Natural killer cell (primary cell): ENCODE measurements at regions not wholly inside any gene's neighbourhood (a gene's known extent, or its start where the extent isn't known, plus 50 kb on each side); places are given as distances from the start of the nearest gene placed in this dataset.

Source experiments
- ATAC-seq, 3 donors: fragments of 150-1000 bp in 2 of 3; fragments of 200-7000 bp in 1 of 3; cut with Tn5 transposase; 1 replicate in 1 of 3; 2 replicates in 2 of 3; pipeline ENCODE4 v1.10.0; 2021; ENCODE audit warnings: mild to moderate bottlenecking in 2 of 3, moderate library complexity in 2 of 3
- DNase-seq, 2 donors: peaks; one replicate each; pipeline versions ENCODE4 v3.0.0 to v3.0.0-alpha.2; 2013 to 2021; ENCODE audit warnings: mixed read lengths in 1 of 2
- H3K27ac ChIP-seq: one replicate; pipeline ENCODE4 v1.5.1; 2013; ENCODE audit warnings: mild to moderate bottlenecking, low read length
- H3K27me3 ChIP-seq: one replicate; pipeline ENCODE4 v1.6.1; 2013; ENCODE audit warnings: low read length; ENCODE audit not compliant: control insufficient read depth, insufficient read depth
- H3K36me3 ChIP-seq: one replicate; pipeline ENCODE4 v1.6.1; 2013; ENCODE audit warnings: low read length; ENCODE audit not compliant: control insufficient read depth, insufficient read depth
- H3K4me1 ChIP-seq: one replicate; pipeline ENCODE4 v1.6.1; 2013; ENCODE audit warnings: low read length; ENCODE audit not compliant: control insufficient read depth, insufficient read depth
- H3K4me3 ChIP-seq: one replicate; pipeline ENCODE4 v1.5.1; 2013; ENCODE audit warnings: low read length
- H3K9me3 ChIP-seq: one replicate; pipeline ENCODE4 v1.6.1; 2013; ENCODE audit warnings: low read length; ENCODE audit not compliant: control insufficient read depth, insufficient read depth
- H3K27ac Mint-ChIP-seq, 2 donors: one replicate each; pipeline ENCODE4 v1.8.0; 2022; ENCODE audit warnings: mild to moderate bottlenecking in 2 of 2, mixed read lengths in 2 of 2, moderate library complexity in 1 of 2
- H3K27me3 Mint-ChIP-seq, 2 donors: one replicate each; pipeline ENCODE4 v1.8.0; 2022; ENCODE audit warnings: low read depth in 2 of 2, mixed read lengths in 2 of 2
- H3K36me3 Mint-ChIP-seq: one replicate; pipeline ENCODE4 v1.8.0; 2022; ENCODE audit warnings: mixed read lengths
- H3K4me1 Mint-ChIP-seq, 2 donors: one replicate each; pipeline ENCODE4 v1.8.0; 2022; ENCODE audit warnings: mixed read lengths in 2 of 2
- H3K4me3 Mint-ChIP-seq: one replicate; pipeline ENCODE4 v1.8.0; 2022; ENCODE audit warnings: mild to moderate bottlenecking, moderate library complexity, mixed read lengths
- H3K9me3 Mint-ChIP-seq, 2 donors: one replicate each; pipeline ENCODE4 v1.8.0; 2022; ENCODE audit warnings: mixed read lengths in 2 of 2
- WGBS: methylation state at CpG from one replicate; pipeline ENCODE4 v1.1.7; 2013; ENCODE audit warnings: missing lambda C conversion rate; ENCODE audit not compliant: insufficient coverage; 5-methylcytosine and 5-hydroxymethylcytosine counted together
- intact Hi-C: fragments of 100-400 bp; cut with micrococcal nuclease; formaldehyde crosslinking; loops from one replicate; pipeline ENCODE4 v1.14.2; 2022
- TF ChIP-seq, protein P1 (sequence below): fragments of 200-600 bp; IDR thresholded peaks from one replicate; pipeline ENCODE4 v1.8.0; 2022; ENCODE audit warnings: antibody characterized with exemption

- Mint-ChIP-seq H3K36me3 (no peaks in the 10 kb centered on the region), H3K9me3 (peaks cover 3 to 4% of the 10 kb centered on the region in 2 donors), H3K4me3 (no peak overlapping the region), H3K27ac (no peak overlapping the region), H3K27me3 (no peaks in the 10 kb centered on the region), H3K4me1 (no peaks in the 10 kb centered on the region)
- TF ChIP-seq, protein P1, sequence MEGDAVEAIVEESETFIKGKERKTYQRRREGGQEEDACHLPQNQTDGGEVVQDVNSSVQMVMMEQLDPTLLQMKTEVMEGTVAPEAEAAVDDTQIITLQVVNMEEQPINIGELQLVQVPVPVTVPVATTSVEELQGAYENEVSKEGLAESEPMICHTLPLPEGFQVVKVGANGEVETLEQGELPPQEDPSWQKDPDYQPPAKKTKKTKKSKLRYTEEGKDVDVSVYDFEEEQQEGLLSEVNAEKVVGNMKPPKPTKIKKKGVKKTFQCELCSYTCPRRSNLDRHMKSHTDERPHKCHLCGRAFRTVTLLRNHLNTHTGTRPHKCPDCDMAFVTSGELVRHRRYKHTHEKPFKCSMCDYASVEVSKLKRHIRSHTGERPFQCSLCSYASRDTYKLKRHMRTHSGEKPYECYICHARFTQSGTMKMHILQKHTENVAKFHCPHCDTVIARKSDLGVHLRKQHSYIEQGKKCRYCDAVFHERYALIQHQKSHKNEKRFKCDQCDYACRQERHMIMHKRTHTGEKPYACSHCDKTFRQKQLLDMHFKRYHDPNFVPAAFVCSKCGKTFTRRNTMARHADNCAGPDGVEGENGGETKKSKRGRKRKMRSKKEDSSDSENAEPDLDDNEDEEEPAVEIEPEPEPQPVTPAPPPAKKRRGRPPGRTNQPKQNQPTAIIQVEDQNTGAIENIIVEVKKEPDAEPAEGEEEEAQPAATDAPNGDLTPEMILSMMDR, result no peak
- Histone ChIP-seq H3K27me3 (no peaks in the 10 kb centered on the region), H3K4me1 (no peaks in the 10 kb centered on the region), H3K9me3 (no peaks in the 10 kb centered on the region), H3K4me3 (no peak overlapping the region), H3K36me3 (no peaks in the 10 kb centered on the region), H3K27ac (no peak overlapping the region)
- DNase-seq (no peak), ATAC-seq (no peak)
- intact Hi-C loops, result no loop called here
- WGBS, result 67% methylated on average over 1 of the region's 1 CpG
These were observed 342.4 kb downstream of the RASEF start for GRCh38 chr9:82720515-82720914.

- no peaks in the 10 kb centered on the region for H3K4me1 ChIP-seq
- Mint-ChIP-seq H3K9me3 (peaks cover 3 to 4% of the 10 kb centered on the region in 2 donors), H3K4me3 (no peak overlapping the region), H3K4me1 (no peaks in the 10 kb centered on the region), H3K27ac (no peak overlapping the region), H3K36me3 (no peaks in the 10 kb centered on the region), H3K27me3 (no peaks in the 10 kb centered on the region)
- DNase-seq (no peak), ATAC-seq (no peak)
- intact Hi-C loops, result no loop called here
- no peaks in the 10 kb centered on the region for H3K36me3 ChIP-seq
- TF ChIP-seq, protein P1, result no peak
- no peaks in the 10 kb centered on the region for H3K9me3 ChIP-seq
- H3K4me3 ChIP-seq, result no peak overlapping the region
- WGBS, result 11% methylated on average over 1 of the region's 1 CpG
- no peaks in the 10 kb centered on the region for H3K27me3 ChIP-seq
- no peak overlapping the region for H3K27ac ChIP-seq
These were observed 341.3 kb downstream of the RASEF start for GRCh38 chr9:82721593-82721992.

GRCh38 chr9:82722051-82722450 lies 340.9 kb downstream of the RASEF start:
- TF ChIP-seq, protein P1, result no peak
- ATAC-seq, result no peak
- no peak for DNase-seq
- Mint-ChIP-seq H3K4me1 (no peaks in the 10 kb centered on the region), H3K27me3 (no peaks in the 10 kb centered on the region), H3K36me3 (no peaks in the 10 kb centered on the region), H3K4me3 (no peak overlapping the region), H3K27ac (no peak overlapping the region), H3K9me3 (peaks cover 3 to 4% of the 10 kb centered on the region in 2 donors)
- intact Hi-C loops, result no loop called here
- H3K27me3 ChIP-seq, result no peaks in the 10 kb centered on the region
- H3K9me3 ChIP-seq, result no peaks in the 10 kb centered on the region
- WGBS, result 25% methylated on average over 1 of the region's 1 CpG
- H3K4me3 ChIP-seq, result no peak overlapping the region
- no peaks in the 10 kb centered on the region for H3K36me3 ChIP-seq
- no peak overlapping the region for H3K27ac ChIP-seq
- H3K4me1 ChIP-seq, result no peaks in the 10 kb centered on the region

- Mint-ChIP-seq H3K27ac (no peak overlapping the region), H3K36me3 (no peaks in the 10 kb centered on the region), H3K4me3 (no peak overlapping the region), H3K4me1 (no peaks in the 10 kb centered on the region), H3K9me3 (peaks cover 3 to 4% of the 10 kb centered on the region in 2 donors), H3K27me3 (no peaks in the 10 kb centered on the region)
- ATAC-seq (no peak), DNase-seq (no peak)
- TF ChIP-seq, protein P1, result no peak
- intact Hi-C loops, result no loop called here
- Histone ChIP-seq H3K9me3 (no peaks in the 10 kb centered on the region), H3K4me1 (no peaks in the 10 kb centered on the region), H3K36me3 (no peaks in the 10 kb centered on the region), H3K27ac (no peak overlapping the region), H3K27me3 (no peaks in the 10 kb centered on the region), H3K4me3 (no peak overlapping the region)
- 100% methylated on average over 2 of the region's 2 CpGs for WGBS
These were observed 340.4 kb downstream of the RASEF start for GRCh38 chr9:82722561-82722960.
